HCT116 (cell line): ENCODE measurements at regions not wholly inside any gene's neighbourhood (a gene's known extent, or its start where the extent isn't known, plus 50 kb on each side); places are given as distances from the start of the nearest gene placed in this dataset.
"Not testable (repeated sequence)": the region's sequence is repeated elsewhere in the genome, so short reads cannot be mapped to it uniquely, and the experiment has no call there.

Experiments
- ATF3 ChIP-seq: IDR thresholded peaks from 2 replicates; pipeline ENCODE4 v1.6.1; 2012
- CTCF ChIP-seq, 3 experiments: fragments of 200-600 bp in 1 of 3; sonication (generic) in 1 of 3; IDR thresholded peaks in 2 of 3; conservative IDR thresholded peaks in 1 of 3; 2 replicates each; pipeline ENCODE4 v1.5.1; 2012 to 2017; ENCODE audit warnings: low read depth in 2 of 3, low read length in 2 of 3, antibody characterized with exemption in 1 of 3, borderline replicate concordance in 1 of 3, control low read depth in 1 of 3, mild to moderate bottlenecking in 1 of 3, mixed read lengths in 1 of 3, mixed run types in 1 of 3, moderate library complexity in 1 of 3; ENCODE audit not compliant: insufficient read depth in 1 of 3
- EGR1 ChIP-seq: IDR thresholded peaks from 2 replicates; pipeline ENCODE4 v1.6.1; 2012; ENCODE audit warnings: low read depth
- EZH2 ChIP-seq: fragments of 200-600 bp; sonication (generic); IDR thresholded peaks from 2 replicates; pipeline ENCODE4 v1.6.1; 2017; ENCODE audit warnings: antibody characterized with exemption, mixed run types
- EZH2phosphoT487 ChIP-seq: fragments of 200-600 bp; IDR thresholded peaks from 2 replicates; pipeline ENCODE4 v1.6.1; 2018; ENCODE audit warnings: antibody characterized with exemption, borderline replicate concordance
- JUND ChIP-seq: IDR thresholded peaks from 2 replicates; pipeline ENCODE4 v1.6.1; 2012
- POLR2A ChIP-seq: IDR thresholded peaks from 2 replicates; pipeline ENCODE4 v1.7.0; 2011; ENCODE audit warnings: borderline replicate concordance; ENCODE audit not compliant: insufficient read depth, insufficient read length; ENCODE audit errors: extremely low read depth
- POLR2AphosphoS5 ChIP-seq: IDR thresholded peaks from 2 replicates; pipeline ENCODE4 v1.6.1; 2011; ENCODE audit warnings: mild to moderate bottlenecking, low read depth, low read length, moderate library complexity
- REST ChIP-seq: IDR thresholded peaks from 2 replicates; pipeline ENCODE4 v1.6.1; 2012; ENCODE audit warnings: low read depth
- SIN3A ChIP-seq: IDR thresholded peaks from 2 replicates; pipeline ENCODE4 v1.6.1; 2012; ENCODE audit warnings: low read depth
- SP1 ChIP-seq: IDR thresholded peaks from 2 replicates; pipeline ENCODE4 v1.6.1; 2012; ENCODE audit warnings: low read depth
- SRF ChIP-seq: IDR thresholded peaks from 2 replicates; pipeline ENCODE4 v1.6.1; 2012; ENCODE audit warnings: low read depth

- not testable (repeated sequence) for TF ChIP-seq CTCF (IDR thresholded peaks at IDR 0.05 in 2 of 3, conservative IDR thresholded peaks at IDR 0.05 in 1 of 3; ENCODE audit: borderline replicate concordance in 1 of 3, insufficient read depth in 1 of 3, low read depth in 2 of 3, low read length in 2 of 3); ATF3; JUND; EZH2; REST; POLR2A; SP1; EGR1; EZH2phosphoT487; SIN3A; SRF; POLR2AphosphoS5
Measured at GRCh38 chr5:21488828-21489227, 1364.3 kb downstream of the CDH12 start.
